Parathyroid adenoma (tissue), 2 donors: ENCODE measurements at regions not wholly inside any gene's neighbourhood (a gene's known extent, or its start where the extent isn't known, plus 50 kb on each side); places are given as distances from the start of the nearest gene placed in this dataset.

Experiments
- H2AFZ ChIP-seq: fragments of 300-600 bp; sonication (generic); one replicate; pipeline ENCODE4 v1.7.0; 2017; ENCODE audit warnings: antibody characterized with exemption, mild to moderate bottlenecking
- H3K27ac ChIP-seq: fragments of 300-600 bp; sonication (generic); one replicate; pipeline ENCODE4 v1.7.0; 2017
- H3K27me3 ChIP-seq: fragments of 300-600 bp; sonication (generic); one replicate; pipeline ENCODE4 v1.7.0; 2017; ENCODE audit warnings: low read length; ENCODE audit not compliant: control insufficient read depth, insufficient read depth
- H3K36me3 ChIP-seq: fragments of 300-600 bp; sonication (generic); one replicate; pipeline ENCODE4 v1.7.0; 2017; ENCODE audit warnings: low read length; ENCODE audit not compliant: control insufficient read depth, insufficient read depth
- H3K4me1 ChIP-seq: fragments of 300-600 bp; sonication (generic); one replicate; pipeline ENCODE4 v1.7.0; 2017; ENCODE audit warnings: control low read depth
- H3K4me2 ChIP-seq: fragments of 300-600 bp; sonication (generic); one replicate; pipeline ENCODE4 v1.7.0; 2017; ENCODE audit warnings: low read length
- H3K4me3 ChIP-seq: fragments of 300-600 bp; sonication (generic); one replicate; pipeline ENCODE4 v1.7.0; 2017; ENCODE audit warnings: low read depth, low read length
- H3K79me2 ChIP-seq: fragments of 300-600 bp; sonication (generic); one replicate; pipeline ENCODE4 v1.7.0; 2017; ENCODE audit warnings: control low read depth
- H3K9ac ChIP-seq: fragments of 300-600 bp; sonication (generic); one replicate; pipeline ENCODE4 v1.7.0; 2017; ENCODE audit warnings: mild to moderate bottlenecking
- H3K9me3 ChIP-seq: fragments of 300-600 bp; sonication (generic); one replicate; pipeline ENCODE4 v1.7.0; 2017; ENCODE audit warnings: low read length; ENCODE audit not compliant: control insufficient read depth
- CTCF ChIP-seq: fragments of 300-600 bp; sonication (generic); IDR thresholded peaks from one replicate; pipeline ENCODE4 v1.7.0; 2017; ENCODE audit warnings: antibody characterized with exemption, mild to moderate bottlenecking
- donor health status: primary hyperparathyroidism.

GRCh38 chr2:238666543-238666942, 181.3 kb upstream of the TWIST2 start:
- no peak for TF ChIP-seq CTCF
- Histone ChIP-seq H3K79me2 (no peaks in the 10 kb centered on the region), H3K36me3 (no peaks in the 10 kb centered on the region), H3K27me3 (no peaks in the 10 kb centered on the region), H3K9me3 (no peaks in the 10 kb centered on the region), H3K27ac (no peak overlapping the region), H3K4me3 (no peak overlapping the region), H3K4me1 (no peaks in the 10 kb centered on the region), H3K4me2 (no peak overlapping the region), H3K9ac (no peak overlapping the region), H2AFZ (no peak overlapping the region)

DNA sequence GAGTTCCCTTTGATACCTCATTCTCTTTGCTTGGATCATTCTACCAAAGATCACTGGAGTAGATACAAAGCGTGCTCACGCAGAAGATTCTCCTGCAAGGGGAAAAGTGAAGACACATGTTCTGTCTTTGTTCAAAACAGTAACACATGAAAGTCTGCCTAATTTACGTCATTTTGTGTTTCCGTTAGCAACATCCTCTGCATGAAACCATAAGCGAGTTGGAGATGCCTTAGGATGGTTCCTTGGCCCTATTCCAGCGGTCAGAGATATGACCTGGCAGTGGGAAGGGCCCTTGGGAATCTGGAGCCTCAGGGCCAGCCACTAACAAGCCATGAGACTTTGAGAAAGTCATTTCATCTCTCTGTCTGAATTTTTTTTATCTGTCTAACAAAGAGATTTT, 180.9 kb upstream of the TWIST2 start:
- no peaks in the 10 kb centered on the region for H3K9me3 ChIP-seq

GRCh38 chr2:238667639-238668038, 180.2 kb upstream of the TWIST2 start:
- Histone ChIP-seq H3K27me3 (no peaks in the 10 kb centered on the region), H3K9ac (no peak overlapping the region), H3K4me1 (no peaks in the 10 kb centered on the region), H3K4me2 (no peak overlapping the region), H3K27ac (no peak overlapping the region), H2AFZ (no peak overlapping the region), H3K9me3 (no peaks in the 10 kb centered on the region), H3K4me3 (no peak overlapping the region), H3K79me2 (no peaks in the 10 kb centered on the region), H3K36me3 (no peaks in the 10 kb centered on the region)
- no peak for TF ChIP-seq CTCF

More for the DNA sequence above, 180.9 kb upstream of the TWIST2 start:
- no peak for TF ChIP-seq CTCF
- no peaks in the 10 kb centered on the region for H3K4me1 ChIP-seq
- H3K27ac ChIP-seq = no peak overlapping the region
- H3K9ac ChIP-seq = no peak overlapping the region
- no peak overlapping the region for H2AFZ ChIP-seq
- no peak overlapping the region for H3K4me2 ChIP-seq
- H3K4me3 ChIP-seq = no peak overlapping the region
- H3K27me3 ChIP-seq = no peaks in the 10 kb centered on the region
- no peaks in the 10 kb centered on the region for H3K79me2 ChIP-seq
- H3K36me3 ChIP-seq = no peaks in the 10 kb centered on the region

DNA sequence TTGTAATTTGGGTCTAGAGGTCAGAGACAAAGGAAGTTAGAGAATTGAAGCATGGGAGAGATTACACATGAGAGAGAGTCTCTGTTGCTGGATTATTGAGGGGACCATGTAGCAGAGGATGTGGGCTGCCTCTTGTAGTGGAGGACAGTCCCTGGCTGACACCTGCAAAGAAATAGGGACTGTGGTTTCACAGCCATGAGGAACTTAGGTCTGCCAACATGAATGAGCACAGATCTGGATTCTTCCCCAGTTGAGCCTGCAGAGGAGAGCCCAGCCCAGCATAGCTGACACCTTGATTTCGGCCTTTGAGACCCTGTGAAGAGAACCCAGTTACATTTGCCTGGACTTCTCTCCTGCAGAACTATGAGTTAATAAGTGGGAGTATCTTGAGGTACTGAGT, 179.5 kb upstream of the TWIST2 start:
- H3K27ac ChIP-seq = no peak overlapping the region
- TF ChIP-seq CTCF = no peak
- no peaks in the 10 kb centered on the region for H3K27me3 ChIP-seq
- no peak overlapping the region for H3K9ac ChIP-seq
- no peak overlapping the region for H3K4me3 ChIP-seq
- no peaks in the 10 kb centered on the region for H3K79me2 ChIP-seq
- H3K9me3 ChIP-seq = no peaks in the 10 kb centered on the region
- H3K4me2 ChIP-seq = no peak overlapping the region
- H3K36me3 ChIP-seq = no peaks in the 10 kb centered on the region
- H3K4me1 ChIP-seq = no peaks in the 10 kb centered on the region
- H2AFZ ChIP-seq = no peak overlapping the region

- H3K27ac ChIP-seq = no peak overlapping the region
- H2AFZ ChIP-seq = no peak overlapping the region
- H3K4me2 ChIP-seq = no peak overlapping the region
- H3K4me3 ChIP-seq = no peak overlapping the region
- no peaks in the 10 kb centered on the region for H3K36me3 ChIP-seq
- no peaks in the 10 kb centered on the region for H3K4me1 ChIP-seq
- TF ChIP-seq CTCF = no peak
- no peaks in the 10 kb centered on the region for H3K79me2 ChIP-seq
- H3K27me3 ChIP-seq = no peaks in the 10 kb centered on the region
- no peak overlapping the region for H3K9ac ChIP-seq
- no peaks in the 10 kb centered on the region for H3K9me3 ChIP-seq
Measured at GRCh38 chr2:238669046-238669445, 178.8 kb upstream of the TWIST2 start.
